HG02981 (cell line): ENCODE measurements at regions not wholly inside any gene's neighbourhood (a gene's known extent, or its start where the extent isn't known, plus 50 kb on each side); places are given as distances from the start of the nearest gene placed in this dataset.

Experiments used
- ATAC-seq: cut with Tn5 transposase; IDR thresholded peaks from one replicate; pipeline ENCODE4 v1.9.1; 2021; ENCODE audit warnings: mild to moderate bottlenecking, moderate library complexity; ENCODE audit not compliant: unreplicated experiment

DNA sequence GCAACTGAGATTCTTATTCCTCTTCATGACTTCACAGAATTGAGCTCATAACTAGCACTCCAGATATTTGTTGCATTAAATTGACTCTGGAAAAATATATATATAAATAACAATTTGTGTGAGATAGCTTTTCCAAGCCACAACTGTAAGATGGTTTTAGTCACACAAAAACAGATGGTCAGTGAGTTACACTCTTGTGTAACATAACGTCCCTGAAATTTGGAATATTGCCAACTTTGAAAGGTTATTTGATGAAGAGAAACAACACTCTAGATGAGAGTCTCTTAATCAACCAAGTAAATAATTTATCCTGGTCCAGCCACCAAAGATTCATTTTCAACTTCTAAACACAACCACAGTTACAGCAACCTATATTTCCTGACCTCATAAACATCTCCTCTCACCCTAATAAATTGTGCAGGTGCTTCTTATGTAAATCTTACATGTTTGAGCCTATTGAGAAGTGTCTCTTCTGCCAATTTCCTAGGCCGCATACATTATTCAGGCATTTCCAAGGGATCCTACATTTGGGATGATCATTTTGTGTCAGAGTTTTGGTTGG, 84.9 kb upstream of the ACP3 start:
- ATAC-seq: peak; percentile 60

GRCh38 chr3:132236701-132237651, 80.2 kb upstream of the ACP3 start:
- ATAC-seq: peak; percentile 76

GRCh38 chr3:132237652-132238032, 79.6 kb upstream of the ACP3 start:
- no peak for ATAC-seq

GRCh38 chr3:132239587-132239986, 77.6 kb upstream of the ACP3 start:
- ATAC-seq: no peak

GRCh38 chr3:132241776-132242514, 75.3 kb upstream of the ACP3 start:
- ATAC-seq: no peak

- no peak for ATAC-seq
Measured at GRCh38 chr3:132242790-132243189, 74.4 kb upstream of the ACP3 start.

DNA sequence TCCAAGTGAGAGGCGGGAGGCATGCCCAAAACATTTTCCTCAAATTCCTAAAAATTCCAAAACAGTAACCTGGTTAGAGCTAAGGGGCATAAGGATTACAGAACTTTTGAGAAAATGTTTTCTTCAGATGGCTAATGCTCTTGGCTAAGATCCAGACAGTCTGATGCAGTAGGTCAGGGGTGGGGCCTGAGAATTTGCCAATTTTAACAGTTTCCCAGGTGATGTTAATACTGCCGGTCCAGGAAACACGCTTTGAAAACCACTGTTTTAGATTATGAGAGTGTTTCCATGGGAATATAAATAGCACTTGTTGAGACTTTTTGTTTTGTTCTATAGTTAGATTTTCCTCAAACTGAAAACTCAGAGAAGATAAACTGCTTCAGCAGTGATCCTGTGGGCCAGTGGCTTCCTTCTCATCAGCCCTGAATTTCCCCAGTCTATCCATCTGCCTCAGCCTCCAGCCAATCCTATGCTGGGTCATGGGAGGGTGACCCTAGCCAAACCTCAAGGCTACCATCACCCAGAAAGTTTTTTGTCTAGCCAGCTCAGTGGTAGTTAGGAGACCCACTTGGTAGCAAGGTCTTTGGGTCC, 71.6 kb upstream of the ACP3 start:
- ATAC-seq: peak; percentile 58

- ATAC-seq: no peak
Measured at GRCh38 chr3:132246212-132246611, 71.0 kb upstream of the ACP3 start.

DNA sequence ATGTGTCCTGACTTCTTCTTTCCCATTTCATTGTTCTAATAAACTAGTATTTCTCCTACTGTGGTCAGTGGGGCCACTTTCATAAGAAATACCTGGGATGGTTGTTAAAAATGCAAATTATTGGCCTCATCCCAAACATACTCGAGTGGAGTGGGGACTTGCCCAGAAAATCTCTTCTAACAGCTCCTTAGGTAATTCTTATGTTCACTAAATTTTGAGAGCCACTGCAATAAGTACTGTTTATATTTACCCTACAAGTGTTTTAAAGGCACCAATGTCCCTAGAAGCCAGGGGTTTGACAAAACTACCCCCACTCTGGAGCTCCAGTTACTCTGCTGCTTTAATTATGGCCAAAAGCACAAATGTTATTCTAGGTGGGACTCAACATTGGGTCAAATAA, 70.0 kb upstream of the ACP3 start:
- ATAC-seq: no peak

DNA sequence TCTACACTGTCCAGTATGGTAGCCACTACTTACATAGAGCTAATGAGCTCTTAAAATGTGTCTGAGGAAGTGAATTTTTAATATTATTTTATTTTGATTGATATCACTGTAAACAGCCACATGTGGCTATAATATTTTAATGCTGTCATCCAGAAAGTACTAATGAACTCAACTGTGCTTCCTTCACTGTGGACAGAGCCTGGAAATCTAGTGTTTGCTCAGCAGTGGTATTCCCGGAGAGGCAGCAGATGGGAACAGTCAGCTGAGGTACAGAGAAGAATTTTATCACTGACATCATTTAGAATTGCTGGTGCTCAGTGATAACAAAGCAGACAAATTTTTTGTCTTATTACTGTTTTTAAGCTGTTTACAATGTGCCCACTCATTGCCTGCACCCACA, 68.7 kb upstream of the ACP3 start:
- ATAC-seq: no peak

DNA sequence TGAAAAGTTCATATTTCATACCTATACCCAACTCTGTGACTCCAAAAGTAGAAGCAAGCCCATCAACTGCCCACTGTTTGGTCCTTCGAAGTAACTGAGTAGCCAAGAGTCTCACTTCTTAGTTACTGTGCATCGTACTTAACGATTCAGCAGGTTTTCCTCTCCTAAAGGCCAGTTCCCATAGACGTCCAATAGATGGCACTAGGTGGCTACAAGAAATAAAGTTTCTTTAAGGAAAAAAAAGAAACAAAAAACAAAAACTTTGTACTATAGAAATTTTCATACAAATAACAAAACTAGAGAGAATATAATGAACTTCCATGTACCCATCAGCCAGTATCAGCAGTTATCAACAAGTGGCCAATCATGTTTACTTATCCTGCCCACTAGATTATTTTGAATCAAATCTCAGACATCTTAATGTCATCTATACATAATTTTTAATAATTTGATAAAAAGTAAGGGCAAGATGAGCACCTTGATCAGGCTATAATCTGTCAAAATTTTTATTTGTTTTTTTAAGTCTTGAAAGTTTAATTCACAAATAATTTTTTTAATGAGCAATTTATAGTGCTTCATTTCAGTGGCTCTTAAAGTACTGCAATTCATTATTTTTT, 63.8 kb upstream of the ACP3 start:
- ATAC-seq: peak; percentile 64

DNA sequence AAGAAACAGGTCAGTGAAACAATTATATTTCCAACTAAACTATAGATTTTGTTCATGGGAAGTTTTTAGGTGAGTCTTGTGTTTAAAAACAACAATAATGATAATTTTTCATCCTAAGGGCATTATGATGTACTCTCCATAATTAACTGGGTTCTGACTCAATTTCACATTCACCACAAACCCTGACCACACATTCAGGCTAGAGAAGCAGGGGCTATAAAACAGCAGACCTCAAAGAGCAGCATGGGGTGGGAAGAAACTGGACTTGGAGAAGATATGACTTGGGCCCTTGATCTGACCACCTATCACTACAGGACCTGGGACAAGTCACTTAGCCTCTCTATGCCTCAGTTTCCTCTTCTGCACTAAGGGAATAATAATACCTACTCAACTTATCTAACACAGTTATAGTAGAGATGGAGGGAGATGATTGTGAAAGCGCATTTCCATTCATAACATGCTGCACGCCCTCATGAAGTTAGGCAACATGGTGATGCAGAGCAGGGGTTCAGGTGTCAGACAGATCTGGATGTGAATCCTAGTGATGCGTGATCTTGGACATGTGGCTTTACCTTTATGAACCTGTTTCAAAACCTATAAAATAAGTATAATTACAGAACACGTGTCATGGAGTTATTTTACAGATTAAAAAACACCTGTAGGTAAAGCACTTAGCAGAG, 63.0 kb upstream of the ACP3 start:
- ATAC-seq: no peak

GRCh38 chr3:132255041-132255745, 62.0 kb upstream of the ACP3 start:
- ATAC-seq: no peak

DNA sequence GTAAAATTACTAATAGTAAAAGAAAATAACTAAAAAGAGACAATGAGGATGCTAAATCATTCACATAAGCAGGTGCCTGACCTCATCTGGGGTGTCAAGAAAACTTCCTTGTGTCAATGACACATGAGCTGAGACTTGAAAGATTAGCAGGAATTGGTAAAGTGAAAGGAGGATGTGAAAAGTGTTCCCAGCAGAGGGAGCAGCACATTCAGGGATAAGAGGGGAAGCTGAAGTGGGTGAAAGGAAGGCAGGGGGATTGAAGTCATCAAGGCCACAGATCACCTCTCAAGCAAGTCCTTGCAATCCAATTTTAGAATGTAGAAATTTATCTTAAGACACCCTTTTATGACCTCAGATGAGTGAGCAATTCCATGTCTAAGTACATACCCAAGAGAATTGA, 60.2 kb upstream of the ACP3 start:
- no peak for ATAC-seq

DNA sequence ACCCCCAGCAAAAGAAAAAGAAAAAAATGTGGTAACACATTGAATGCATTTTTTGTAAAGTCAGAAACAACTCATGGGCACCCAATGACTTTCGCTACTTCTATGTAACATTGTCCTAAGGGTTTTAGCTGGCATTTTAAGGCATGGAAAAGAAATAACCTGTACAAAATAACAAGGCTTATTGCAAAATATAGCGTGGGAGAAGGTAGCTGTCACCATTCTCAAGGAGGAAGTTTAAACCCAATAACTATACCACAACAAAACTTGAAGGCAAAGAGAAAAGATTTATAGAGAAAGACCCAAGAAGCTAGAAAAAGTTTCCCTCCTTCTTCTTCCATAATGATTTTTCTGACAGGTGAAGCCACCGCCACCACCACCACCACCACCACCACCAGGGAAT, 55.7 kb upstream of the ACP3 start:
- no peak for ATAC-seq

GRCh38 chr3:132262305-132262704, 54.9 kb upstream of the ACP3 start:
- ATAC-seq: no peak

DNA sequence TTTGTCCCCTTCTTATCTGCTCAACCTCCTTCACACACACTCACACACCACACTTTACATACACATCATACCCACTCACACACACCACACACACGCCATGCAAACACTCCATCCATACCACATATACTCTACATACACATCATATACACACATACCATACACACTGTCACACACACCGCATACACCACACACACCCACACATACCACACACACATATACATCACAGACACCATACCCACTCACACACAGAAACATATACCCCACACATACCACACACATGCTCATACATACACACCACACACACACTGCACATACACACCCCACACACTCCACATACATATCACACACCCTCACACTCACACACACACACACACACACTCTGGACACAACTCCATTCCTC, 54.3 kb upstream of the ACP3 start:
- no peak for ATAC-seq

DNA sequence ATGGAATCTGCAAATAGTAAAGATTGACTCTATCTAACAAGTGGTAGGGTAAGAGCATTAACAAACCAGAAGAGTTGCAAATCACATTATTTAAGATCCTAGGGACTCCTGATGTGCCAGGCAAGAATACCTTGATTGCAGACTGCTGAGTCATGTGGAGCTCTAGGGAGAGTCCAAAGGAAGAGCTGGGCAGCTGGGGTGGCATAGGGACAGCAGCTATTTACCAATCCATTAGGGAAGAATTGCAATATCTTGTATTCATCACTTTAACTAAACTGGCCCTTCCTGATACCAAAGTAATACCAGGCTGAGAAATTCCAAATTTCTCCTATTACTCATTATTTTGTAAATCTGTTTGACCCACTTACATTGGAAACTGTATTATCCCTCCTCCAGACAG, 52.2 kb upstream of the ACP3 start:
- no peak for ATAC-seq

DNA sequence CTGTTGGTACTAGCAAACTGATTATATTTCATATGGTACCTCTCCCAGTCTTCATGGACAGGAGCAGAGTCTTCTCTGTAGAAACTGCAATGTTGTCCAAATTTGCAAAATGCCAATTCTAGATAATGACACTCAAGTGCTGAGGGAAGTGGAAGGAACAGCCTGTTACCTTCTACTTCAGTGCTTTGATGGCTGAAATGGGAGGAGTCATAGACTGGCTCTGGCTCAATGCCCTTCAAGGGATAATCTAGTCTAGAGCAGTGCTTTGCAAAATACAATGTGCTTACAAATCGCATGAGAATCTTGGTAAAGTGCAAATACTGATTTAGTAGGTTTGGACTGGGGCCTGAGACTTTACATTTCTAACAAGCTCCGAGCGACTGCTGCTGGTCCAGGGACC, 51.7 kb upstream of the ACP3 start:
- ATAC-seq: no peak
